Gastroesophageal sphincter (tissue), 3 donors: ENCODE measurements at regions not wholly inside any gene's neighbourhood (a gene's known extent, or its start where the extent isn't known, plus 50 kb on each side); places are given as distances from the start of the nearest gene placed in this dataset.

Source experiments
- POLR2A ChIP-seq, 2 donors: fragments of 450-650 bp; IDR thresholded peaks; one replicate each; pipeline ENCODE4 v1.6.1; 2017; ENCODE audit warnings: antibody characterized with exemption in 2 of 2, mild to moderate bottlenecking in 2 of 2, moderate library complexity in 1 of 2
- TF ChIP-seq, protein P1 (sequence below), 4 experiments: fragments of 200-600 bp in 2 of 4; fragments of 450-650 bp in 2 of 4; sonication (generic) in 1 of 4; IDR thresholded peaks; one replicate each; pipeline ENCODE4 v1.5.1; 2017 to 2019; ENCODE audit warnings: antibody characterized with exemption in 4 of 4, mild to moderate bottlenecking in 2 of 4, moderate library complexity in 2 of 4

DNA sequence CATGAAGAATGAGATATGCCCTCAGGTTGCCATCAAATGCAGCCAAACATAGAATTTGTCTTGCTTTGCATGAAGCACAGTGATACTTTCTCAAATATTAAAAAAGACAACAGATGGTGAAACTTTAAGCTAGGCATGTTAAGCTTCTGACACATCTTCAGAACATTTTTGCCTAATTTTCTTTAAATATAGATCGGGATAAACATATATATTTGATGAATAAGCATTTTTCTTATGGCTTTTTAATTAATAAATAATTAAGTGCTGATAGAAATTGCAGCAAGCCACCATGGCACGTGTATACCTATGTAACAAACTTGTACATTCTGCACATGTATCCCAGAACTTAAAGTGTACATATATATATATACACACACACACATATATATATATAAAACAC lies 831.2 kb upstream of the PCDH10 start:
- no peak for TF ChIP-seq POLR2A (IDR thresholded peaks at IDR 0.05)
- TF ChIP-seq, protein P1, sequence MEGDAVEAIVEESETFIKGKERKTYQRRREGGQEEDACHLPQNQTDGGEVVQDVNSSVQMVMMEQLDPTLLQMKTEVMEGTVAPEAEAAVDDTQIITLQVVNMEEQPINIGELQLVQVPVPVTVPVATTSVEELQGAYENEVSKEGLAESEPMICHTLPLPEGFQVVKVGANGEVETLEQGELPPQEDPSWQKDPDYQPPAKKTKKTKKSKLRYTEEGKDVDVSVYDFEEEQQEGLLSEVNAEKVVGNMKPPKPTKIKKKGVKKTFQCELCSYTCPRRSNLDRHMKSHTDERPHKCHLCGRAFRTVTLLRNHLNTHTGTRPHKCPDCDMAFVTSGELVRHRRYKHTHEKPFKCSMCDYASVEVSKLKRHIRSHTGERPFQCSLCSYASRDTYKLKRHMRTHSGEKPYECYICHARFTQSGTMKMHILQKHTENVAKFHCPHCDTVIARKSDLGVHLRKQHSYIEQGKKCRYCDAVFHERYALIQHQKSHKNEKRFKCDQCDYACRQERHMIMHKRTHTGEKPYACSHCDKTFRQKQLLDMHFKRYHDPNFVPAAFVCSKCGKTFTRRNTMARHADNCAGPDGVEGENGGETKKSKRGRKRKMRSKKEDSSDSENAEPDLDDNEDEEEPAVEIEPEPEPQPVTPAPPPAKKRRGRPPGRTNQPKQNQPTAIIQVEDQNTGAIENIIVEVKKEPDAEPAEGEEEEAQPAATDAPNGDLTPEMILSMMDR (IDR thresholded peaks at IDR 0.05): no peak
